RWPE2 (cell line): ENCODE measurements at regions not wholly inside any gene's neighbourhood (a gene's known extent, or its start where the extent isn't known, plus 50 kb on each side); places are given as distances from the start of the nearest gene placed in this dataset.

Experiments
- ATAC-seq: fragments of 200-7000 bp; cut with Tn5 transposase; 3 replicates; pipeline ENCODE4 v1.9.1; 2021; ENCODE audit warnings: low read depth
- DNase-seq: peaks from one replicate; pipeline ENCODE4 v3.0.0-alpha.2; 2020; ENCODE audit warnings: low spot score
- H3K27ac ChIP-seq: fragments of 450-650 bp; 2 replicates; pipeline ENCODE4 v1.5.1; 2017; ENCODE audit warnings: mild to moderate bottlenecking; ENCODE audit not compliant: poor library complexity, severe bottlenecking
- H3K27me3 ChIP-seq: fragments of 250-450 bp; sonication (Bioruptor Pico); 2 replicates; pipeline ENCODE4 v1.5.1; 2021; ENCODE audit warnings: mild to moderate bottlenecking, moderate library complexity; ENCODE audit not compliant: insufficient read depth, poor library complexity, severe bottlenecking
- H3K36me3 ChIP-seq: fragments of 250-450 bp; sonication (Bioruptor Pico); 2 replicates; pipeline ENCODE4 v1.5.1; 2020; ENCODE audit warnings: low read depth, mild to moderate bottlenecking, moderate library complexity
- H3K4me1 ChIP-seq: fragments of 250-450 bp; sonication (Bioruptor Pico); 2 replicates; pipeline ENCODE4 v1.5.1; 2021; ENCODE audit warnings: mild to moderate bottlenecking, moderate library complexity; ENCODE audit not compliant: insufficient read depth, poor library complexity, severe bottlenecking
- H3K4me3 ChIP-seq: fragments of 250-450 bp; sonication (Bioruptor Pico); 2 replicates; pipeline ENCODE4 v1.5.1; 2021; ENCODE audit warnings: mild to moderate bottlenecking, moderate library complexity; ENCODE audit not compliant: severe bottlenecking
- H3K9me3 ChIP-seq: fragments of 250-450 bp; sonication (Bioruptor Pico); 2 replicates; pipeline ENCODE4 v1.5.1; 2021; ENCODE audit warnings: mild to moderate bottlenecking, moderate library complexity; ENCODE audit not compliant: severe bottlenecking
- CTCF ChIP-seq: fragments of 450-650 bp; IDR thresholded peaks from one replicate; pipeline ENCODE4 v1.5.1; 2017; ENCODE audit warnings: mild to moderate bottlenecking, moderate library complexity; ENCODE audit not compliant: poor library complexity, severe bottlenecking

DNA sequence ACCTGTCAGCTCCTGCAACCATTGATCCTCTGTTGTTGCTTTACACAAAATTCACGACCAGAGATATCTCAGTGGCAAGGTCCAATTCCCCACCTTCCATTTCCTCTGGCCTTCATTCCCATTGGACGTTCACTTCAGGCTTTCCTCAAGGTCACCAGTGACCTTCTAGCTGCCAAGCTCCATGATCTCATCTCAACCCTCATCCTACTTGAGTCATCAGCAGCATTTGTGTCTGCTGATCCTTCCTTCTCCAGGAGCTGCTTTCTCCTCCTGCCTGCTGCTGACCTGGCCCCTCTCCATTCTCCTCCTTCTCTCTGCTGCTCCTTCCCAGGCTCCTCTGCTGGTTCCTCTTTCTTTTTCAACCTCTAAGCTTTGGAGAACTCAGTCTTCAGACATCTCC is 66.2 kb upstream of the C10orf90 start:
- Histone ChIP-seq H3K27me3 (peaks cover 2% of the 10 kb centered on the region), H3K27ac (no peak overlapping the region), H3K4me3 (no peak overlapping the region), H3K9me3 (no peaks in the 10 kb centered on the region), H3K36me3 (no peaks in the 10 kb centered on the region), H3K4me1 (no peaks in the 10 kb centered on the region)
- ATAC-seq: no peak
- DNase-seq: no peak
- no peak for TF ChIP-seq CTCF

- ATAC-seq: no peak
- no peak for TF ChIP-seq CTCF
- peaks cover 2% of the 10 kb centered on the region for H3K27me3 ChIP-seq
- H3K36me3 ChIP-seq: no peaks in the 10 kb centered on the region
- H3K4me1 ChIP-seq: no peaks in the 10 kb centered on the region
- H3K27ac ChIP-seq: no peak overlapping the region
- DNase-seq: no peak
- H3K4me3 ChIP-seq: no peak overlapping the region
- no peaks in the 10 kb centered on the region for H3K9me3 ChIP-seq
Measured at GRCh38 chr10:126738001-126738400, 67.5 kb upstream of the C10orf90 start.

DNA sequence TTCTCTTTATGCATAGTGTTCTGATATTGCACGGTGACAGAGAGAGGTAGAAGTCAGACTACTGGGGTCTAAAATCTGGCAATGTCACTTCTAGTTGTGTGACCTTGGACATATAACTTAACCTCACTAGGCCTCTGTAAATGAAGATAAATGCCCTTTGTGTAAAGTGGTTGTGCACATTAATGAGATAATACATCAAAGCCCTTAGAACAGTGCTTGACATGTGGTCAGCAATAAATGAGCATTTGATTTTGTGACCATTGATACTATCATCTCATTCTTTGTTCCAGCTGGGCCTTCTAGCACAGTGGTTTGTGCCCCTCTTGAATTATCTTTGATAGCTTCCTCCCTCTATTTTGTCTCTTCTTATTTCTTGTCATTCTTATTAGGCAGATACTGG is 74.1 kb upstream of the C10orf90 start:
- Histone ChIP-seq H3K27me3 (no peaks in the 10 kb centered on the region), H3K9me3 (no peaks in the 10 kb centered on the region), H3K36me3 (no peaks in the 10 kb centered on the region), H3K4me1 (no peaks in the 10 kb centered on the region), H3K4me3 (no peak overlapping the region), H3K27ac (no peak overlapping the region)
- DNase-seq: no peak
- ATAC-seq: no peak
- no peak for TF ChIP-seq CTCF

DNA sequence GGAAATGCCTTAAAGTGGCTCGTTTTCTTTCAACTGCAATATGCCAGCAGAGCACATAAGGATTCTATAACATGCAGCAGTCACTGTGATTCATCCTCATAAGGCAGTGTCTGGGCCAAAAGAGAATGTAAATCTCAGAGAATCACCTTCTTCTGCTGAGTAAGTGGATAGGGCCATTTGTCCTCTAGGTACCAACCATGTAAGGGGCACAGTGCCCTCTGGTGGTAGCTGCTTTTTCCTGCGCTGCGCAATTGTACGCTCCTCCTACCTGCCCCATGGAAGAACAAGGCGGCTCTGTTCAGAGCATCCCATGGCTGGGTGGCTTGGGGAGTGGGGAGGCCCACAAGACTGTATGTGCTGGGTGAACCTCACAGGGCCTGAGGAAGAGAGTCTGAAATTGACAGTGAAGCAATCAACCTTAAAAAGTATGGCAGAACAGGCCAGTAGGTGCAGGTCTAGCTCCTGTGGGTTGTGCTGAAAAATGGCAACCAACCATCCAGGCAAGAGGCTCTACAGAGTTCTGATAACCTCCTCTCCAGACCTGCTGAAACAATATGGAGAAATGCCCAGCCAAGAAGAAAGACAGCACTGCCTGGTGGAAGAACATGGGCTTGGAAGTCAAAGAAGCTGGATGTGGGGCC is 78.6 kb upstream of the C10orf90 start:
- H3K9me3 ChIP-seq: no peaks in the 10 kb centered on the region
- TF ChIP-seq CTCF: peak; percentile 88
- peak; percentile 98 for ATAC-seq

GRCh38 chr10:126754966-126755365 is 84.5 kb upstream of the C10orf90 start:
- ATAC-seq: no peak
- TF ChIP-seq CTCF: no peak
- Histone ChIP-seq H3K4me1 (no peaks in the 10 kb centered on the region), H3K9me3 (no peaks in the 10 kb centered on the region), H3K27me3 (peaks cover 8% of the 10 kb centered on the region), H3K36me3 (no peaks in the 10 kb centered on the region), H3K4me3 (no peak overlapping the region), H3K27ac (no peak overlapping the region)
- DNase-seq: no peak

More for the DNA sequence above, 78.6 kb upstream of the C10orf90 start:
- no peaks in the 10 kb centered on the region for H3K4me1 ChIP-seq
- no peak overlapping the region for H3K27ac ChIP-seq
- no peak overlapping the region for H3K4me3 ChIP-seq
- DNase-seq: no peak
- H3K36me3 ChIP-seq: no peaks in the 10 kb centered on the region
- peaks cover 8% of the 10 kb centered on the region for H3K27me3 ChIP-seq
